ENCODE measurements at regions not wholly inside any gene's neighbourhood (a gene's known extent, or its start where the extent isn't known, plus 50 kb on each side); places are given as distances from the start of the nearest gene placed in this dataset.

DNA sequence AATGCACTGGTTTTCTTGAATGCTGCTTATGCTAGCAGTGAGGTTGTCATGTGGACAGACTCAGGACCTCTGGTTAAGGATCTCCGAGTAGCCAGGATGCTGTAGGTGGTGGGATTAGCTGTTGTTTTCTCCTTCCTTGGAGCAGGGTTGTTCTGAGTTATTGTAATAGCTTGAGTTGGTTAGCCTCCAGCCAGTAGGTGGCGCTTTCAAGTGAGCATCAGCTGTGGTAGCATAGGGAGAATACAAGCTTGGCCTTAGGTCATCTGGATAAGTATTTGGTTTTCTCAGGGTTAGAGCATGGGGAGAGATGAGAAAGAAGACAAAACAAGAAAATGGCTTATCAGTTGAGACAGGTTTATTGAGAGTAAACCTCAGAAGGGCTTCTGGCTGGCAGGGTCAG lies 299.7 kb upstream of the FBXO33 start:
- TF ChIP-seq, protein P1, sequence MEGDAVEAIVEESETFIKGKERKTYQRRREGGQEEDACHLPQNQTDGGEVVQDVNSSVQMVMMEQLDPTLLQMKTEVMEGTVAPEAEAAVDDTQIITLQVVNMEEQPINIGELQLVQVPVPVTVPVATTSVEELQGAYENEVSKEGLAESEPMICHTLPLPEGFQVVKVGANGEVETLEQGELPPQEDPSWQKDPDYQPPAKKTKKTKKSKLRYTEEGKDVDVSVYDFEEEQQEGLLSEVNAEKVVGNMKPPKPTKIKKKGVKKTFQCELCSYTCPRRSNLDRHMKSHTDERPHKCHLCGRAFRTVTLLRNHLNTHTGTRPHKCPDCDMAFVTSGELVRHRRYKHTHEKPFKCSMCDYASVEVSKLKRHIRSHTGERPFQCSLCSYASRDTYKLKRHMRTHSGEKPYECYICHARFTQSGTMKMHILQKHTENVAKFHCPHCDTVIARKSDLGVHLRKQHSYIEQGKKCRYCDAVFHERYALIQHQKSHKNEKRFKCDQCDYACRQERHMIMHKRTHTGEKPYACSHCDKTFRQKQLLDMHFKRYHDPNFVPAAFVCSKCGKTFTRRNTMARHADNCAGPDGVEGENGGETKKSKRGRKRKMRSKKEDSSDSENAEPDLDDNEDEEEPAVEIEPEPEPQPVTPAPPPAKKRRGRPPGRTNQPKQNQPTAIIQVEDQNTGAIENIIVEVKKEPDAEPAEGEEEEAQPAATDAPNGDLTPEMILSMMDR (IDR thresholded peaks at IDR 0.05): no peak
- TF ChIP-seq POLR2A (IDR thresholded peaks at IDR 0.05): no peak
